Caco-2 (cell line): ENCODE measurements at regions not wholly inside any gene's neighbourhood (a gene's known extent, or its start where the extent isn't known, plus 50 kb on each side); places are given as distances from the start of the nearest gene placed in this dataset.
A peak's percentile ranks its signal among the peaks of the same experiment; 100 is the strongest.

Experiments
- BruUV-seq: library from RNA; stranded (reverse); fragments of 400-500 nt; replicated peaks from 2 replicates; lab custom pipeline; 2021; lab: Mats Ljungman, UMichigan
- CTCF ChIA-PET: fragments of 300-600 bp; sonication (Branson Sonifier 250); formaldehyde crosslinking; loops from one replicate; lab custom pipeline; 2022; ENCODE audit warnings: antibody characterized with exemption; lab: Charles Lee
- POLR2A ChIA-PET: fragments of 300-600 bp; sonication (Branson Sonifier 250); formaldehyde crosslinking; loops from one replicate; lab custom pipeline; 2022; ENCODE audit warnings: antibody characterized with exemption; lab: Charles Lee
- DNase-seq, 2 experiments: peaks; one replicate each; pipeline versions ENCODE4 v3.0.0 to v3.0.0-alpha.2; 2020 to 2022
- H3K27me3 ChIP-seq: replicated peaks from 2 replicates; pipeline ENCODE4 v1.6.0; 2011; ENCODE audit warnings: low read length; ENCODE audit not compliant: control insufficient read depth, insufficient read depth
- H3K36me3 ChIP-seq: 2 replicates; pipeline ENCODE4 v1.5.1; 2011; ENCODE audit warnings: low read length; ENCODE audit not compliant: control insufficient read depth, insufficient read depth
- H3K4me1 ChIP-seq: fragments of 250-450 bp; sonication (Bioruptor Pico); 2 replicates; pipeline ENCODE4 v1.5.1; 2020; ENCODE audit warnings: mild to moderate bottlenecking
- H3K4me3 ChIP-seq: 2 replicates; pipeline ENCODE4 v1.5.1; 2011; ENCODE audit warnings: low read depth, mild to moderate bottlenecking, control low read depth, low read length
- H3K9me3 ChIP-seq: fragments of 250-450 bp; sonication (Bioruptor Pico); 2 replicates; pipeline ENCODE4 v1.5.1; 2020; ENCODE audit warnings: mild to moderate bottlenecking, moderate library complexity
- H3K27ac Mint-ChIP-seq: one replicate; pipeline ENCODE4 v1.8.0; 2022; ENCODE audit warnings: mixed read lengths; ENCODE audit not compliant: unreplicated experiment
- H3K27me3 Mint-ChIP-seq: one replicate; pipeline ENCODE4 v1.8.0; 2022; ENCODE audit warnings: mixed read lengths; ENCODE audit not compliant: insufficient read depth, unreplicated experiment
- H3K36me3 Mint-ChIP-seq: one replicate; pipeline ENCODE4 v1.8.0; 2022; ENCODE audit warnings: mild to moderate bottlenecking, mixed read lengths; ENCODE audit not compliant: insufficient read depth, unreplicated experiment
- H3K4me1 Mint-ChIP-seq: one replicate; pipeline ENCODE4 v1.8.0; 2022; ENCODE audit warnings: low read depth, mixed read lengths; ENCODE audit not compliant: unreplicated experiment
- H3K4me3 Mint-ChIP-seq: one replicate; pipeline ENCODE4 v1.8.0; 2022; ENCODE audit warnings: mild to moderate bottlenecking, moderate library complexity, mixed read lengths; ENCODE audit not compliant: unreplicated experiment
- H3K9me3 Mint-ChIP-seq: one replicate; pipeline ENCODE4 v1.8.0; 2022; ENCODE audit warnings: mixed read lengths; ENCODE audit not compliant: unreplicated experiment
- CTCF ChIP-seq, 2 experiments: fragments of 200-600 bp in 1 of 2; IDR thresholded peaks; 1 replicate in 1 of 2; 2 replicates in 1 of 2; pipeline versions ENCODE4 v1.5.1 to v1.8.0; 2011 to 2022; ENCODE audit warnings: antibody characterized with exemption in 1 of 2, control low read depth in 1 of 2, inconsistent platforms in 1 of 2, low read depth in 1 of 2, low read length in 1 of 2, mild to moderate bottlenecking in 1 of 2, moderate library complexity in 1 of 2; ENCODE audit not compliant: insufficient read depth in 1 of 2, severe bottlenecking in 1 of 2, unreplicated experiment in 1 of 2
- intact Hi-C: fragments of 100-400 bp; cut with micrococcal nuclease; formaldehyde crosslinking; loops from one replicate; pipeline ENCODE4 v1.10.0; 2022; ENCODE audit not compliant: unreplicated experiment

- no peaks in the 10 kb centered on the region for H3K36me3 Mint-ChIP-seq
- H3K9me3 Mint-ChIP-seq, result peaks cover 3% of the 10 kb centered on the region
- H3K4me1 Mint-ChIP-seq, result peaks cover 13% of the 10 kb centered on the region
- no peak for DNase-seq
- Histone ChIP-seq H3K4me3 (no peak overlapping the region), H3K27me3 (no peaks in the 10 kb centered on the region), H3K36me3 (no peaks in the 10 kb centered on the region), H3K9me3 (no peaks in the 10 kb centered on the region), H3K4me1 (peaks cover 42% of the 10 kb centered on the region)
- ChIA-PET POLR2A (no interaction called here), CTCF (no interaction called here)
- peak overlapping the region; percentile 35 for H3K27ac Mint-ChIP-seq
- TF ChIP-seq CTCF (IDR thresholded peaks at IDR 0.05; ENCODE audit: insufficient read depth in 1 of 2, low read depth in 1 of 2, low read length in 1 of 2, severe bottlenecking in 1 of 2, unreplicated experiment in 1 of 2), result no peak
- no peaks in the 10 kb centered on the region for H3K27me3 Mint-ChIP-seq
- no TSS peak for BruUV-seq
- intact Hi-C loops, result loop anchor here (5.0 kb wide), 1 partner anchor 80 kb away; no protein-coding TSS in a partner anchor
- no peak overlapping the region for H3K4me3 Mint-ChIP-seq
Measured at GRCh38 chr1:182207300-182207699, 145.8 kb upstream of the ZNF648 start.

- Mint-ChIP-seq H3K4me3 (no peak overlapping the region), H3K36me3 (no peaks in the 10 kb centered on the region), H3K27me3 (no peaks in the 10 kb centered on the region), H3K4me1 (peaks cover 16% of the 10 kb centered on the region), H3K9me3 (no peaks in the 10 kb centered on the region), H3K27ac (no peak overlapping the region)
- no TSS peak for BruUV-seq
- Histone ChIP-seq H3K4me3 (no peak overlapping the region), H3K9me3 (no peaks in the 10 kb centered on the region), H3K4me1 (peaks cover 47% of the 10 kb centered on the region), H3K27me3 (no peaks in the 10 kb centered on the region), H3K36me3 (no peaks in the 10 kb centered on the region)
- no peak for DNase-seq
- ChIA-PET CTCF (interaction anchor here (0.6 kb wide), 1 partner anchor 80 kb away, joined by 5 read pairs; no protein-coding TSS in a partner anchor), POLR2A (no interaction called here)
- intact Hi-C loops, result loop anchor here (5.0 kb wide), 1 partner anchor 81 kb away; no protein-coding TSS in a partner anchor
- TF ChIP-seq CTCF (IDR thresholded peaks at IDR 0.05; ENCODE audit: insufficient read depth in 1 of 2, low read depth in 1 of 2, low read length in 1 of 2, severe bottlenecking in 1 of 2, unreplicated experiment in 1 of 2), result no peak
Measured at GRCh38 chr1:182206626-182207239, 145.2 kb upstream of the ZNF648 start.

- no peaks in the 10 kb centered on the region for H3K36me3 Mint-ChIP-seq
- H3K9me3 Mint-ChIP-seq, result no peaks in the 10 kb centered on the region
- no peak for TF ChIP-seq CTCF (IDR thresholded peaks at IDR 0.05; ENCODE audit: insufficient read depth in 1 of 2, low read depth in 1 of 2, low read length in 1 of 2, severe bottlenecking in 1 of 2, unreplicated experiment in 1 of 2)
- no peak overlapping the region for H3K4me3 ChIP-seq
- DNase-seq, result peak in 1 of 2 experiments; percentile 51
- POLR2A ChIA-PET, result interaction anchor here (0.8 kb wide), 1 partner anchor 186 kb away, joined by 3 read pairs; no protein-coding TSS in a partner anchor
- CTCF ChIA-PET, result interaction anchor here (0.8 to 1.5 kb wide), 6 partner anchors 63 to 203 kb away, joined by 3 to 7 read pairs (median 4); no protein-coding TSS in a partner anchor
- H3K27me3 ChIP-seq, result no peaks in the 10 kb centered on the region
- peaks cover 59% of the 10 kb centered on the region for H3K4me1 ChIP-seq
- H3K4me3 Mint-ChIP-seq, result no peak overlapping the region
- H3K27me3 Mint-ChIP-seq, result no peaks in the 10 kb centered on the region
- intact Hi-C loops, result loop anchor here (5.0 kb wide), 1 partner anchor 82 kb away; no protein-coding TSS in a partner anchor
- no TSS peak for BruUV-seq
- no peaks in the 10 kb centered on the region for H3K36me3 ChIP-seq
- H3K27ac Mint-ChIP-seq, result no peak overlapping the region
- H3K4me1 Mint-ChIP-seq, result peaks cover 18% of the 10 kb centered on the region
- H3K9me3 ChIP-seq, result no peaks in the 10 kb centered on the region
Measured at GRCh38 chr1:182205351-182206022, 144.0 kb upstream of the ZNF648 start.
